Lower leg skin (tissue), 4 donors: ENCODE measurements at regions not wholly inside any gene's neighbourhood (a gene's known extent, or its start where the extent isn't known, plus 50 kb on each side); places are given as distances from the start of the nearest gene placed in this dataset.

Experiments used
- DNase-seq, 2 donors: peaks; one replicate each; pipeline ENCODE4 v3.0.0-alpha.2; 2019; ENCODE audit warnings: low spot score in 2 of 2
- H3K4me3 ChIP-seq: fragments of 200-600 bp; sonication (generic); 2 replicates; pipeline ENCODE4 v1.5.1; 2017; ENCODE audit warnings: mild to moderate bottlenecking, low read depth; ENCODE audit not compliant: poor library complexity, severe bottlenecking
- CTCF ChIP-seq, 3 donors: fragments of 450-650 bp; IDR thresholded peaks; one replicate each; pipeline ENCODE4 v1.5.1; 2016; ENCODE audit warnings: antibody characterized with exemption in 3 of 3, mild to moderate bottlenecking in 3 of 3, moderate library complexity in 2 of 3
- POLR2A ChIP-seq, 2 donors: fragments of 450-650 bp; IDR thresholded peaks; one replicate each; pipeline ENCODE4 v1.6.1; 2016 to 2017; ENCODE audit warnings: antibody characterized with exemption in 2 of 2, mild to moderate bottlenecking in 1 of 2, moderate library complexity in 1 of 2
- WGBS, 2 donors: methylation state at CpG; one replicate each; pipeline ENCODE4 v1.1.5; 2018; 5-methylcytosine and 5-hydroxymethylcytosine counted together
- intact Hi-C: fragments of 100-400 bp; cut with DNase I; formaldehyde crosslinking; loops from one replicate; pipeline ENCODE4 v1.15.0; 2023; ENCODE audit warnings: low total_unique reads

GRCh38 chr4:36891971-36892370, 352.6 kb upstream of the NWD2 start:
- TF ChIP-seq POLR2A (IDR thresholded peaks at IDR 0.05) (no peak), CTCF (IDR thresholded peaks at IDR 0.05) (no peak)
- WGBS, 2 donors = 69 to 73% methylated on average over 2 of the region's 2 CpGs
- no peak overlapping the region for H3K4me3 ChIP-seq
- no peak for DNase-seq
- intact Hi-C loops = no loop called here

- no peak for DNase-seq
- intact Hi-C loops = no loop called here
- TF ChIP-seq CTCF (IDR thresholded peaks at IDR 0.05) (no peak), POLR2A (IDR thresholded peaks at IDR 0.05) (no peak)
- H3K4me3 ChIP-seq = no peak overlapping the region
- 77 to 84% methylated on average over 4 of the region's 4 CpGs for WGBS, 2 donors
Measured at GRCh38 chr4:36900446-36900987, 344.0 kb upstream of the NWD2 start.

- WGBS, 2 donors = 88 to 92% methylated on average over 3 of the region's 3 CpGs
- no peak overlapping the region for H3K4me3 ChIP-seq
- intact Hi-C loops = no loop called here
- DNase-seq = no peak
- TF ChIP-seq POLR2A (IDR thresholded peaks at IDR 0.05) (no peak), CTCF (IDR thresholded peaks at IDR 0.05) (no peak)
Measured at GRCh38 chr4:36904823-36905222, 339.7 kb upstream of the NWD2 start.

GRCh38 chr4:36914106-36914505, 330.4 kb upstream of the NWD2 start:
- no peak overlapping the region for H3K4me3 ChIP-seq
- no peak for TF ChIP-seq CTCF (IDR thresholded peaks at IDR 0.05)
- no peak for TF ChIP-seq POLR2A (IDR thresholded peaks at IDR 0.05)
- WGBS, 2 donors = 17 to 18% methylated on average over 5 of the region's 5 CpGs
- DNase-seq = no peak
- intact Hi-C loops = no loop called here

- TF ChIP-seq POLR2A (IDR thresholded peaks at IDR 0.05) (no peak), CTCF (IDR thresholded peaks at IDR 0.05) (no peak)
- H3K4me3 ChIP-seq = no peak overlapping the region
- intact Hi-C loops = no loop called here
- DNase-seq = no peak
- 74 to 80% methylated on average over 2 of the region's 2 CpGs for WGBS, 2 donors
Measured at GRCh38 chr4:36915717-36916116, 328.8 kb upstream of the NWD2 start.

- 86 to 92% methylated on average over 6 of the region's 6 CpGs for WGBS, 2 donors
- intact Hi-C loops = no loop called here
- no peak for TF ChIP-seq POLR2A (IDR thresholded peaks at IDR 0.05)
- TF ChIP-seq CTCF (IDR thresholded peaks at IDR 0.05) = no peak
- H3K4me3 ChIP-seq = no peak overlapping the region
- DNase-seq = no peak
Measured at GRCh38 chr4:36917413-36917812, 327.1 kb upstream of the NWD2 start.
